ENCODE measurements at regions not wholly inside any gene's neighbourhood (a gene's known extent, or its start where the extent isn't known, plus 50 kb on each side); places are given as distances from the start of the nearest gene placed in this dataset.

DNA sequence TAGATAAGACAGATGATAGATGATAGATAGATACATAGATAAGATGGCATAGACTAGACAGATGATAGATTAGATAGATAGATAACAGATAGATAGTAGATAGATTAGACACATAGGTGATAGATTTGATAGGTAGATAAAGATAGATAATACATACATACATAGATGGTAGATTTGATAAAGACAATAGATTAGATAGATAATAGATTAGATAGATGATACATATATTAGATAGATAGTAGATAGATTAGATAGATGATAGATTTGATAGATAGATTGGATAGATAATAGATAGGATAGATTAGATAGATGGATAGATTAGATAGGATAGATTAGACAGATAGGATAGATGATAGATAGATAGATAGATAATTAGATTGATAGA is 327.6 kb downstream of the BRD1 start:
- H3K27ac ChIP-seq (ENCODE audit: low read depth, low read length), result no peak overlapping the region
- no peak for TF ChIP-seq EZH2phosphoT487 (IDR thresholded peaks at IDR 0.05; ENCODE audit: borderline replicate concordance, low read length)
- TF ChIP-seq, protein P1, sequence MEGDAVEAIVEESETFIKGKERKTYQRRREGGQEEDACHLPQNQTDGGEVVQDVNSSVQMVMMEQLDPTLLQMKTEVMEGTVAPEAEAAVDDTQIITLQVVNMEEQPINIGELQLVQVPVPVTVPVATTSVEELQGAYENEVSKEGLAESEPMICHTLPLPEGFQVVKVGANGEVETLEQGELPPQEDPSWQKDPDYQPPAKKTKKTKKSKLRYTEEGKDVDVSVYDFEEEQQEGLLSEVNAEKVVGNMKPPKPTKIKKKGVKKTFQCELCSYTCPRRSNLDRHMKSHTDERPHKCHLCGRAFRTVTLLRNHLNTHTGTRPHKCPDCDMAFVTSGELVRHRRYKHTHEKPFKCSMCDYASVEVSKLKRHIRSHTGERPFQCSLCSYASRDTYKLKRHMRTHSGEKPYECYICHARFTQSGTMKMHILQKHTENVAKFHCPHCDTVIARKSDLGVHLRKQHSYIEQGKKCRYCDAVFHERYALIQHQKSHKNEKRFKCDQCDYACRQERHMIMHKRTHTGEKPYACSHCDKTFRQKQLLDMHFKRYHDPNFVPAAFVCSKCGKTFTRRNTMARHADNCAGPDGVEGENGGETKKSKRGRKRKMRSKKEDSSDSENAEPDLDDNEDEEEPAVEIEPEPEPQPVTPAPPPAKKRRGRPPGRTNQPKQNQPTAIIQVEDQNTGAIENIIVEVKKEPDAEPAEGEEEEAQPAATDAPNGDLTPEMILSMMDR (IDR thresholded peaks at IDR 0.05; ENCODE audit: low read depth, low read length, poor library complexity, severe bottlenecking), result no peak

DNA sequence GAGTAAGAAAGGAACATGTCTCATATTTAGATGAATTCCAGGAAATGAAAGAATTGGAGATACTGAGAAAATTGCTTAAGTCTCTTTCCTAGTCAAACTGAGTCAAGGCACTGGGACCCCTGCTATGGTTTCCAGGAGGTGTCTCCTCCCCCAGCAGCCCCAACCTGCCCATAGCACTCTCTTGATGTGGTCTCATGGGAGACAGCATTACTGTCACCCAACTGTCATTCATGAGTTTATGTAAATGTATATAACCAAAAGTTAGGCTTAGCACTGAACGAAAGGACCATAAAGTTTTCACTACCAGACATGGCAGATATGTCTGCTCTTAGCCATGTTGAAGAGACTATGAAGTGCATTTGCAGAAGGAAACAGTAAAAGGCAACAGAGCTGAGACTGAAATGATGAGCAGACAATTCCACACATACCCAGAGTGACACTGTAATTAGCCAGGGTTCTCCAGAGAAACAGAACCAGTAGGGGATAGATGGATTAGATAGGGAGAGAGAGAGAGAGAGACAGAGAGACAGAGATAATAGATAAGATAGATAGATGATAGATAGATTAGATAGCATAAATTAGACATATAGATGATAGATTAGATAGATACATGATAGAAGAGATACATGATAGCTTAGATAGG is 328.1 kb downstream of the BRD1 start:
- TF ChIP-seq EZH2phosphoT487 (IDR thresholded peaks at IDR 0.05; ENCODE audit: borderline replicate concordance, low read length), result no peak
- TF ChIP-seq, protein P1 (IDR thresholded peaks at IDR 0.05; ENCODE audit: low read depth, low read length, poor library complexity, severe bottlenecking), result no peak
- Histone ChIP-seq H3K27ac (ENCODE audit: low read depth, low read length) (no peak overlapping the region), H4K20me1 (ENCODE audit: control insufficient read depth, insufficient read depth, low read depth, low read length) (no peaks in the 10 kb centered on the region), H3K9me3 (ENCODE audit: control insufficient read depth, insufficient read depth, low read length) (no peaks in the 10 kb centered on the region; the same call in 1 of the 2 replicates), H3K79me2 (ENCODE audit: control insufficient read depth, low read length) (no peaks in the 10 kb centered on the region), H3F3A (ENCODE audit: control insufficient read depth, insufficient read depth) (no peaks in the 10 kb centered on the region), H3K4me3 (ENCODE audit: low read length) (no peak overlapping the region), H3K4me1 (ENCODE audit: control insufficient read depth, low read length) (peaks cover 21% of the 10 kb centered on the region), H3K27me3 (ENCODE audit: control insufficient read depth, low read length) (no peaks in the 10 kb centered on the region), H3K9me2 (replicated peaks; ENCODE audit: control insufficient read depth, low read length) (no peaks in the 10 kb centered on the region), H3K4me2 (ENCODE audit: low read length) (no peak overlapping the region), H3K36me3 (ENCODE audit: control insufficient read depth, low read length) (no peaks in the 10 kb centered on the region)

More for the DNA sequence above, 327.6 kb downstream of the BRD1 start:
- Histone ChIP-seq H3K4me1 (ENCODE audit: control insufficient read depth, low read length) (peaks cover 22% of the 10 kb centered on the region), H3K27me3 (ENCODE audit: control insufficient read depth, low read length) (no peaks in the 10 kb centered on the region), H3K4me3 (ENCODE audit: low read length) (no peak overlapping the region), H3F3A (ENCODE audit: control insufficient read depth, insufficient read depth) (no peaks in the 10 kb centered on the region), H3K36me3 (ENCODE audit: control insufficient read depth, low read length) (no peaks in the 10 kb centered on the region), H3K79me2 (ENCODE audit: control insufficient read depth, low read length) (no peaks in the 10 kb centered on the region), H3K9me2 (replicated peaks; ENCODE audit: control insufficient read depth, low read length) (no peaks in the 10 kb centered on the region), H3K9me3 (ENCODE audit: control insufficient read depth, insufficient read depth, low read length) (no peaks in the 10 kb centered on the region; the same call in 1 of the 2 replicates), H4K20me1 (ENCODE audit: control insufficient read depth, insufficient read depth, low read depth, low read length) (no peaks in the 10 kb centered on the region), H3K4me2 (ENCODE audit: low read length) (no peak overlapping the region)

DNA sequence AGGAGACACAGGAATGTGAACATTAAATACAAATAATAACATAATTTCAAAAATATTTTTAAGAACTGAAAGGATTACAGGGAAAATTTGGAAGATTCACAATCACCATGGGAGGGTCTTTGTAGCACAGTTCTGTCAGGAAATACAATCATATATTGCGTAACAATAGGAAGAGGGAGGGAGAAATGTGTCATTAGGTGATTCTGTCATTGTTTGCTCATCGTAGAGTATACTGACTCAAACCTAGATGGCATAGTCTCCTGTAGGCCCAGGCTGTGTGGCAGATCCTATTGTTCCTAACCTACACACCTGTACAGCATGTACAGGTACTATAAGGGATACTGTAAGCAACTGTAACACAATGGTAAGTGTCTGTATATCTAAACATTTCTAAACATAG is 330.4 kb downstream of the BRD1 start:
- H3K79me2 ChIP-seq (ENCODE audit: control insufficient read depth, low read length), result no peaks in the 10 kb centered on the region
- no peaks in the 10 kb centered on the region for H4K20me1 ChIP-seq (ENCODE audit: control insufficient read depth, insufficient read depth, low read depth, low read length)
- H3K27ac ChIP-seq (ENCODE audit: low read depth, low read length), result no peak overlapping the region
- H3F3A ChIP-seq (ENCODE audit: control insufficient read depth, insufficient read depth), result no peaks in the 10 kb centered on the region
- H3K4me2 ChIP-seq (ENCODE audit: low read length), result no peak overlapping the region
- no peaks in the 10 kb centered on the region for H3K4me1 ChIP-seq (ENCODE audit: control insufficient read depth, low read length)
- TF ChIP-seq, protein P1 (IDR thresholded peaks at IDR 0.05; ENCODE audit: low read depth, low read length, poor library complexity, severe bottlenecking), result no peak
- no peak for TF ChIP-seq EZH2phosphoT487 (IDR thresholded peaks at IDR 0.05; ENCODE audit: borderline replicate concordance, low read length)
- no peaks in the 10 kb centered on the region for H3K36me3 ChIP-seq (ENCODE audit: control insufficient read depth, low read length)
- H3K9me3 ChIP-seq (ENCODE audit: control insufficient read depth, insufficient read depth, low read length), result no peaks in the 10 kb centered on the region; the same call in 1 of the 2 replicates
- no peaks in the 10 kb centered on the region for H3K9me2 ChIP-seq (replicated peaks; ENCODE audit: control insufficient read depth, low read length)
- H3K27me3 ChIP-seq (ENCODE audit: control insufficient read depth, low read length), result no peaks in the 10 kb centered on the region
- no peak overlapping the region for H3K4me3 ChIP-seq (ENCODE audit: low read length)
